ENCODE measurements at regions not wholly inside any gene's neighbourhood (a gene's known extent, or its start where the extent isn't known, plus 50 kb on each side); places are given as distances from the start of the nearest gene placed in this dataset.

- TF ChIP-seq POLR2A (IDR thresholded peaks at IDR 0.05) (no peak), CTCF (IDR thresholded peaks at IDR 0.05 in 4 of 5, conservative IDR thresholded peaks at IDR 0.05 in 1 of 5) (no peak)
Observed at GRCh38 chr10:84844461-84844860, 516.1 kb downstream of the CCSER2 start.
